Lung (tissue), 11 donors: ENCODE measurements at regions not wholly inside any gene's neighbourhood (a gene's known extent, or its start where the extent isn't known, plus 50 kb on each side); places are given as distances from the start of the nearest gene placed in this dataset.
A peak's percentile ranks its signal among the peaks of the same experiment; 100 is the strongest.

Experiments
- ATAC-seq: fragments of 200-7000 bp; cut with Tn5 transposase; one replicate; pipeline ENCODE4 v1.9.1; 2020; ENCODE audit warnings: moderate number of reproducible peaks; ENCODE audit not compliant: insufficient read depth, low FRiP score
- DNase-seq, 3 donors: peaks; one replicate each; pipeline ENCODE4 v3.0.0-alpha.2; 2013 to 2017
- H3K27ac ChIP-seq, 2 donors: one replicate each; pipeline ENCODE4 v1.5.1; 2013; ENCODE audit warnings: mild to moderate bottlenecking in 2 of 2, moderate library complexity in 2 of 2, control low read depth in 1 of 2, inconsistent platforms in 1 of 2, low read depth in 1 of 2, low read length in 1 of 2
- H3K27me3 ChIP-seq, 3 donors: one replicate each; pipeline ENCODE4 v1.5.1; 2013; ENCODE audit warnings: low read length in 2 of 3; ENCODE audit not compliant: control insufficient read depth in 3 of 3, insufficient read depth in 3 of 3
- H3K36me3 ChIP-seq, 4 donors: one replicate each; pipeline ENCODE4 v1.5.1; 2013; ENCODE audit warnings: low read length in 4 of 4, mild to moderate bottlenecking in 1 of 4, moderate library complexity in 1 of 4; ENCODE audit not compliant: control insufficient read depth in 4 of 4, insufficient read depth in 4 of 4
- H3K4me1 ChIP-seq, 5 donors: one replicate each; pipeline ENCODE4 v1.5.1; 2013; ENCODE audit warnings: low read length in 5 of 5, mild to moderate bottlenecking in 2 of 5, moderate library complexity in 1 of 5; ENCODE audit not compliant: control insufficient read depth in 5 of 5, insufficient read depth in 5 of 5
- H3K4me3 ChIP-seq: one replicate; pipeline ENCODE4 v1.5.1; 2013; ENCODE audit warnings: mild to moderate bottlenecking, control low read depth, moderate library complexity
- H3K9ac ChIP-seq, 2 donors: one replicate each; pipeline ENCODE4 v1.5.1; 2013; ENCODE audit warnings: low read length in 2 of 2, control low read depth in 1 of 2; ENCODE audit not compliant: insufficient read depth in 1 of 2
- H3K9me3 ChIP-seq, 4 donors: one replicate each; pipeline ENCODE4 v1.5.1; 2013; ENCODE audit warnings: low read length in 3 of 4, mild to moderate bottlenecking in 1 of 4, moderate library complexity in 1 of 4; ENCODE audit not compliant: control insufficient read depth in 4 of 4, insufficient read depth in 3 of 4
- WGBS, 2 donors: extraction: QIAGEN DNeasy Blood & Tissue Kit; methylation state at CpG; one replicate each; pipeline ENCODE4 v1.1.7; 2013; 5-methylcytosine and 5-hydroxymethylcytosine counted together
- TF ChIP-seq, protein P1 (sequence below): IDR thresholded peaks from 2 replicates; pipeline ENCODE4 v1.5.1; 2012; ENCODE audit warnings: mild to moderate bottlenecking; ENCODE audit errors: control extremely low read depth, extremely low read depth
- donor health status: control.
- donor health status: control.
- donor health status: Bipolar disorder and iron deficiency.
- donor health status: healthy.
- donor health status: DM: yes; HTN: yes; CAD: no.

DNA sequence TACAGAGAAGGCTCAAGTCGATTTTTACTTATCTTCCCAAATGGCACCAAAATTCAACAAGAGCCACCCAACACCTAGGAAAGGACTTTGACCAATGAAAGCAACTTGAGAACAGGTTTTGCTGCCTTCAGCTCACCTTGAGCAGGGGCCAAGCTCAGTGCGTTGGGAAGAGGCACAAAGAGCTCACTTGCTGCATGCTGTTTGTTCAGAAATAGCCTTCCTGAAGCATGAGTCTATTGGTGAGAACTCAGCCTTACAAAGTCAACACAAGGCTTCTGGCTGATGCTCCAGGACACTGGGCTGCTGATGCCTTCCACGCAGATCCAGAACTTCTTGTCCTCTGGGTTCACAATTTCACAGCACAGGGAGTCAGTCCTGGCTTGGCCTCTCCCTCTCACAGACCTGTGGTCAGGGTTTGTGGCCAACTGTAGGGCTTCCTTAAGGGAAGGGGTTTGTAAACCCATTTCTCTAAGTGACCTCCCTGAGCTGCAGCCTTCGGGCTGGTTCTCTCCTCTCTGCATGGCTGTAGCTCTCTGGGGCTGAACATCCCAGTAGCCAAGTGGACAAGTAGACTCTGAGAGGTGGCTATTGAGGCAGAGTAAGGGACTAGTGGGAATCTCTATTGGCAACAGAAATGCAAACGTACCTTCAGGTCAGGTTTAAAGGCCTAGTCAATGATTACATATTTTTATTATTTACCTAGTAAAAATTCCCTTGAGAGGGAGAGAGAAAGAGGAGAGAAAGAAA lies 124.7 kb upstream of the GATA6 start:
- no peak overlapping the region for H3K27ac ChIP-seq
- DNase-seq (peak; percentile 55 to 79 (median 56)), ATAC-seq (no peak)
- H3K9ac ChIP-seq = no peak overlapping the region
- no peak overlapping the region for H3K4me3 ChIP-seq
- H3K27me3 ChIP-seq = no peaks in the 10 kb centered on the region
- H3K9me3 ChIP-seq = no peaks in the 10 kb centered on the region
- H3K36me3 ChIP-seq = no peaks in the 10 kb centered on the region
- peaks cover 0 to 9% (median 2%) of the 10 kb centered on the region in 5 donors for H3K4me1 ChIP-seq
- WGBS, 2 donors = 66 to 77% methylated on average over 5 of the region's 5 CpGs
- TF ChIP-seq, protein P1, sequence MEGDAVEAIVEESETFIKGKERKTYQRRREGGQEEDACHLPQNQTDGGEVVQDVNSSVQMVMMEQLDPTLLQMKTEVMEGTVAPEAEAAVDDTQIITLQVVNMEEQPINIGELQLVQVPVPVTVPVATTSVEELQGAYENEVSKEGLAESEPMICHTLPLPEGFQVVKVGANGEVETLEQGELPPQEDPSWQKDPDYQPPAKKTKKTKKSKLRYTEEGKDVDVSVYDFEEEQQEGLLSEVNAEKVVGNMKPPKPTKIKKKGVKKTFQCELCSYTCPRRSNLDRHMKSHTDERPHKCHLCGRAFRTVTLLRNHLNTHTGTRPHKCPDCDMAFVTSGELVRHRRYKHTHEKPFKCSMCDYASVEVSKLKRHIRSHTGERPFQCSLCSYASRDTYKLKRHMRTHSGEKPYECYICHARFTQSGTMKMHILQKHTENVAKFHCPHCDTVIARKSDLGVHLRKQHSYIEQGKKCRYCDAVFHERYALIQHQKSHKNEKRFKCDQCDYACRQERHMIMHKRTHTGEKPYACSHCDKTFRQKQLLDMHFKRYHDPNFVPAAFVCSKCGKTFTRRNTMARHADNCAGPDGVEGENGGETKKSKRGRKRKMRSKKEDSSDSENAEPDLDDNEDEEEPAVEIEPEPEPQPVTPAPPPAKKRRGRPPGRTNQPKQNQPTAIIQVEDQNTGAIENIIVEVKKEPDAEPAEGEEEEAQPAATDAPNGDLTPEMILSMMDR = no peak

DNA sequence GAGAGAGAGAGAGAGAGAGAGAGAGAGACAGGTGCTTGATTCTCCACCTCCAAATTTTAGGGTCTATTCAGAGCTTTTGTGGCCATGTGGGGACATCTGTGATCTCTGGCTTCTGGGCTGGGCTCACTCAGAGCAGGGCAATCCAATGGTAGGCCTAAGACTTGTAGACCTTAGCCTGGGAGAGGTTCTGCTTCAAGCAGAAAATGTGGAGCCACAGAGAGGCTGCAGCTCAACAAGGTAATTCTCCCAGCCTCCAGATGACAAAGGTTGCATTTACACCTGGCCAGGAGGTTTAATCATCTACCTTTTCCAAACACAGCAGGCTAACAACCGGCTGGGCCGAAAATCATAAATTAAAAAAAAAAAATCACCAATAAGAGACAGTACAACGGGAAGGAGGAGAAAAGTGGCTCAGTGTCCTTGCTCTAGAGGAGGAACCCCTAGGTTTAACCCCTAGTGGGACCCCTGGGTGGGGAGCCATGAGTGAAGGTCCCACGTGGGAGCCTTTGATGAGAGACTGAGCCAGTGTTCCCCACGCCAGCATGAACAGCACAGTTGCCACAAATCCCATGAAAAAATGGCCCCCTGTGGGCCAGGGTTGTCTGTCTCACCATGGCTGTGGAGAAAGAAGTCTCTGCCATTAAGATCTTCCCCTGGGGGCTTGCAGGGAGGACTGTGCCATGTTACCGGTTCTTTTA lies 124.0 kb upstream of the GATA6 start:
- Histone ChIP-seq H3K4me1 (peaks cover 0 to 9% (median 2%) of the 10 kb centered on the region in 5 donors), H3K9ac (no peak overlapping the region), H3K27me3 (no peaks in the 10 kb centered on the region), H3K27ac (no peak overlapping the region), H3K36me3 (no peaks in the 10 kb centered on the region), H3K4me3 (no peak overlapping the region), H3K9me3 (no peaks in the 10 kb centered on the region)
- ATAC-seq (no peak), DNase-seq (peak in 1 of 3 donors; percentile 56)
- TF ChIP-seq, protein P1 = no peak
- WGBS, 2 donors = 82 to 86% methylated on average over 6 of the region's 6 CpGs

DNA sequence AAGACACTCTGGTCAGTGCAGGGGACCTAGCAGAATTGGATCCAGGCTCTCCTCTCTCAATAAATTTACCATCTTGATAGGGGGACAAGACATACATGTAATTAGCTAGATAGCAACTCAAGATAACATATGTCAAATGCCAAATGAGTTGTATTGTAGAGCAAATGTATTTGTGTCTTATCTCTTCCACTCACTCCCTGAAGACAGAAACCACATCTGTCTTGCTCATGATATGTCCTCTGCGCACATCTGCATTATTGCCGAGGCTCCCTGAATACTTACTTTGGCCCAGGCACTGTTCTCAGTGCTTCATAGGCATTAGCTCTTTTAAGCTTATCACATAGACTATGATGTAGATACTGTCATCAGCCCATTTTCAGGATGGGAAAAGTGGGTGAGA lies 122.9 kb upstream of the GATA6 start:
- no peak overlapping the region for H3K27ac ChIP-seq
- H3K9ac ChIP-seq = no peak overlapping the region
- H3K4me3 ChIP-seq = no peak overlapping the region
- no peaks in the 10 kb centered on the region for H3K27me3 ChIP-seq
- H3K4me1 ChIP-seq = peaks cover 0 to 9% (median 2%) of the 10 kb centered on the region in 5 donors
- ATAC-seq = no peak
- no peaks in the 10 kb centered on the region for H3K9me3 ChIP-seq
- WGBS, 2 donors = 92 to 99% methylated on average over 2 of the region's 2 CpGs
- H3K36me3 ChIP-seq = no peaks in the 10 kb centered on the region
- DNase-seq = no peak
- TF ChIP-seq, protein P1 = no peak
